ENCODE measurements at regions not wholly inside any gene's neighbourhood (a gene's known extent, or its start where the extent isn't known, plus 50 kb on each side); places are given as distances from the start of the nearest gene placed in this dataset.

GRCh38 chr2:164073101-164074074 is 337.6 kb upstream of the FIGN start:
- H3K14ac ChIP-seq (ENCODE audit: insufficient read length) = no peak overlapping the region
- H3K79me1 ChIP-seq (ENCODE audit: low read depth, low read length) = no peaks in the 10 kb centered on the region
- H3K4ac ChIP-seq (replicated peaks; ENCODE audit: insufficient read length, low read depth, low read length) = no peak overlapping the region
- H2AFZ ChIP-seq (ENCODE audit: low read length) = peak overlapping the region; percentile 34; the same call in 1 of the 2 replicates
- no peak overlapping the region for H3K27ac ChIP-seq (ENCODE audit: low read depth, low read length)
- H4K20me1 ChIP-seq (replicated peaks in 1 of 2; ENCODE audit: control insufficient read depth in 1 of 2, insufficient read depth in 2 of 2, low read length in 2 of 2) = no peaks in the 10 kb centered on the region
- no peak overlapping the region for H2BK12ac ChIP-seq (ENCODE audit: low read depth, low read length)
- H3K9me3 ChIP-seq (ENCODE audit: insufficient read depth in 2 of 2, low read depth in 1 of 2, low read length in 1 of 2) = no peaks in the 10 kb centered on the region
- 90% methylated on average over 12 of the region's 12 CpGs; no CpG with 5 or more reads in 1 of the 2 experiments for WGBS, 2 experiments (ENCODE audit: extremely low coverage in 1 of 2, insufficient coverage in 1 of 2, insufficient read length in 1 of 2, insufficient replicate concordance in 2 of 2, low coverage in 1 of 2, low lambda C conversion rate in 2 of 2, missing lambda C conversion rate in 1 of 2)
- no peak overlapping the region for H4K5ac ChIP-seq (ENCODE audit: insufficient read length, low read depth, low read length)
- H3K27me3 ChIP-seq (replicated peaks in 1 of 4; ENCODE audit: control insufficient read depth in 3 of 4, extremely low read depth in 1 of 4, insufficient read depth in 3 of 4, low read length in 3 of 4) = no peaks in the 10 kb centered on the region
- H3K4me3 ChIP-seq (ENCODE audit: extremely low read depth in 1 of 4, insufficient read depth in 2 of 4, low read depth in 3 of 4, low read length in 4 of 4) = no peak overlapping the region
- no peaks in the 10 kb centered on the region for H3K23me2 ChIP-seq (ENCODE audit: low read depth, low read length)
- H4K91ac ChIP-seq (replicated peaks; ENCODE audit: insufficient read length, low read length) = no peak overlapping the region
- no peak overlapping the region for H3K18ac ChIP-seq (ENCODE audit: extremely low read depth, low read length)
- H4K8ac ChIP-seq (ENCODE audit: extremely low read depth, insufficient read depth, low read length) = no peak overlapping the region
- no peak overlapping the region for H2AK5ac ChIP-seq (ENCODE audit: low read depth, low read length)
- TF ChIP-seq CBX5 (IDR thresholded peaks at IDR 0.05; ENCODE audit: low read depth, low read length) = no peak
- no peak for TF ChIP-seq CHD2 (IDR thresholded peaks at IDR 0.05; ENCODE audit: low read length)
- TF ChIP-seq CREB1 (IDR thresholded peaks at IDR 0.05) = no peak
- TF ChIP-seq NRF1 (IDR thresholded peaks at IDR 0.05; ENCODE audit: low read depth, low read length) = no peak
- TF ChIP-seq USF2 (IDR thresholded peaks at IDR 0.05; ENCODE audit: low read length) = no peak
- no peak for TF ChIP-seq KDM4A (IDR thresholded peaks at IDR 0.05; ENCODE audit: low read depth, low read length, severe bottlenecking)
- no peak for TF ChIP-seq SIN3A (conservative IDR thresholded peaks at IDR 0.05 in 1 of 2, IDR thresholded peaks at IDR 0.05 in 1 of 2; ENCODE audit: low read depth in 1 of 2, low read length in 2 of 2)
- TF ChIP-seq RXRA (IDR thresholded peaks at IDR 0.05; ENCODE audit: insufficient read depth, low read depth, low read length) = no peak
- no peak for TF ChIP-seq RFX5 (IDR thresholded peaks at IDR 0.05; ENCODE audit: borderline replicate concordance, low read depth, low read length)
- FAIRE-seq (no peak), DNase-seq (ENCODE audit: low read depth in 1 of 2, low spot score in 2 of 2) (no peak)
- no peak overlapping the region for H3K9ac ChIP-seq (replicated peaks in 1 of 4; ENCODE audit: extremely low read depth in 1 of 4, low read depth in 3 of 4, low read length in 3 of 4)
- H3K79me2 ChIP-seq (ENCODE audit: control insufficient read depth in 1 of 2, insufficient read depth in 2 of 2, low read length in 2 of 2) = no peaks in the 10 kb centered on the region
- H3K4me2 ChIP-seq (ENCODE audit: insufficient read depth in 1 of 2, low read depth in 2 of 2, low read length in 2 of 2) = no peak overlapping the region
- peaks cover 0 to under 1% (median 0%) of the 10 kb centered on the region in 4 experiments; a peak in 1 of 7 replicates for H3K4me1 ChIP-seq (replicated peaks in 1 of 4; ENCODE audit: control insufficient read depth in 3 of 4, insufficient read depth in 4 of 4, low read length in 3 of 4)
- no peaks in the 10 kb centered on the region for H3K36me3 ChIP-seq (ENCODE audit: control insufficient read depth in 2 of 4, insufficient read depth in 4 of 4, low read length in 3 of 4)
- H2BK20ac ChIP-seq (ENCODE audit: low read length) = no peak overlapping the region
- no peak overlapping the region for H3K23ac ChIP-seq (ENCODE audit: insufficient read length)
- H3K56ac ChIP-seq (replicated peaks; ENCODE audit: insufficient read length, low read depth, low read length) = no peak overlapping the region
- H2BK5ac ChIP-seq (ENCODE audit: low read depth, low read length) = no peak overlapping the region
- CTCF ChIA-PET (ENCODE audit: partially characterized antibody) = no interaction called here
- H2BK15ac ChIP-seq (ENCODE audit: low read length) = no peak overlapping the region
- no peak overlapping the region for H2BK120ac ChIP-seq (replicated peaks; ENCODE audit: low read depth, low read length)
- POLR2A ChIA-PET (ENCODE audit: partially characterized antibody) = no interaction called here

All from H1 (cell line).